HUES48 (cell line): ENCODE measurements at regions not wholly inside any gene's neighbourhood (a gene's known extent, or its start where the extent isn't known, plus 50 kb on each side); places are given as distances from the start of the nearest gene placed in this dataset.
A peak's percentile ranks its signal among the peaks of the same experiment; 100 is the strongest.

Source experiments
- H3K27ac ChIP-seq: one replicate; pipeline ENCODE4 v1.7.0; 2013; ENCODE audit warnings: low read depth, low read length, inconsistent platforms
- H3K27me3 ChIP-seq: 2 replicates; pipeline ENCODE4 v1.6.1; 2013; ENCODE audit warnings: mild to moderate bottlenecking, low read length; ENCODE audit not compliant: control insufficient read depth, insufficient read depth
- H3K36me3 ChIP-seq: 2 replicates; pipeline ENCODE4 v1.6.1; 2013; ENCODE audit warnings: low read length; ENCODE audit not compliant: control insufficient read depth, insufficient read depth
- H3K4me1 ChIP-seq: 2 replicates; pipeline ENCODE4 v1.6.1; 2013; ENCODE audit warnings: mild to moderate bottlenecking, low read length; ENCODE audit not compliant: control insufficient read depth, insufficient read depth
- H3K4me3 ChIP-seq: 2 replicates; pipeline ENCODE4 v1.5.1; 2013; ENCODE audit warnings: mild to moderate bottlenecking, low read depth, low read length
- H3K9ac ChIP-seq: 2 replicates; pipeline ENCODE4 v1.6.1; 2013; ENCODE audit warnings: mild to moderate bottlenecking, low read depth, low read length, moderate library complexity
- H3K9me3 ChIP-seq: 2 replicates; pipeline ENCODE4 v1.6.1; 2013; ENCODE audit warnings: low read length; ENCODE audit not compliant: control insufficient read depth, insufficient read depth

DNA sequence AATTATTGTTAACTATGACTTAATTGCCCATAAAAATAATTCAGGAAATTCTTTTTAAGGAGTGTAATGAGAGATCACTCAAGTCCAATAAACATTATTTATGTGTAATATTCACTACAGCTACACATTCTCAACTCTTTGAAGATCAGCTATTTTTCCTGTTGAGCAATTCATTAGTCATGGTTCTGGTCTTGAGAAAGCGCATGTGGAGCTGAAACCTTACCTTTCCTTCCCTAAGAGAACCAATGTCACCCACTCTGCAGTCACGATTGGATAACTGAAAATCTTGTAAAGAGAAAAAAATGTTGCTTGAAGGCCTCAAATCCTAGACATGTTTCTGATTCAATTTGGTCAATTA is 736.9 kb upstream of the MARCKS start:
- Histone ChIP-seq H3K9me3 (no peaks in the 10 kb centered on the region), H3K36me3 (no peaks in the 10 kb centered on the region), H3K4me1 (peaks cover 3% of the 10 kb centered on the region; the same call in 1 of the 2 replicates), H3K27ac (no peak overlapping the region), H3K27me3 (no peaks in the 10 kb centered on the region), H3K4me3 (no peak overlapping the region), H3K9ac (no peak overlapping the region)

DNA sequence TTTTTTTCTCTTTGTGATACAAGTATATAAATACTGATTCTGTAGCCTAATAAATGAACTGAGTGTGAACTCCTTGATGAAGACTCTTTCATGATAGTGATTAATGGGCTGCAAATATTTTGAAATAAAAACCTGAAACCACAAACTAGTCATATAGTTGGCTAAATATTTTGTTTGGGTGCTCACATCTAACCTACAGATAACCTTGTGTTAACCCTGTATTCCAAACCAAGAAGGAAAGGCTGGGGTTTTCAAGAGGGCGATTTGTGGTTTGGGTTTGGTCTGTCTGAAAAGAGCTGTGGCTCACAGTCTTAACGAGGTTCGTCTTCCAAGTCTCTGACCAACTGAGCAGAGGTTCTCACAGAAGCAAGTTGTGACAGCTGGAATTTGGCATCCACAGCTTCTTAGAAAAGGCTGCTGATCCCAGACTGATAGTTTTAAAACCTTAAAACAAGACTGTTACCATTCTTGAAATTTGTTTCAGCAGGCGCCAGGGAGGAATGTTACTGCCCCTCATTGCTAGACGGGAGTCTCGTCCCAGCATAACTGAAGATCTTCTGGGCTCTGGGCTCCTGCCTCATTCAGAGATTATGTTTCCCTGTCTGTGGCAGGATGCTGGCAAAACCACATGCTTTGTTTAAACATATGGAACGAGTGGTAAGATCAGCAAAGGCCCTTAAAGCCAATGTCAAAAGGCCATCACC is 736.4 kb upstream of the MARCKS start:
- Histone ChIP-seq H3K4me1 (peaks cover 3% of the 10 kb centered on the region; the same call in 1 of the 2 replicates), H3K36me3 (no peaks in the 10 kb centered on the region), H3K27me3 (no peaks in the 10 kb centered on the region), H3K4me3 (no peak overlapping the region), H3K9ac (no peak overlapping the region), H3K9me3 (no peaks in the 10 kb centered on the region), H3K27ac (no peak overlapping the region)

- no peaks in the 10 kb centered on the region for H3K27me3 ChIP-seq
- H3K27ac ChIP-seq = no peak overlapping the region
- no peaks in the 10 kb centered on the region for H3K9me3 ChIP-seq
Observed at GRCh38 chr6:113121571-113121970, 735.6 kb upstream of the MARCKS start.

GRCh38 chr6:113122060-113122459 is 735.1 kb upstream of the MARCKS start:
- Histone ChIP-seq H3K4me1 (peaks cover 3% of the 10 kb centered on the region; the same call in 1 of the 2 replicates), H3K4me3 (no peak overlapping the region), H3K27ac (peak overlapping the region; percentile 50), H3K27me3 (no peaks in the 10 kb centered on the region), H3K9ac (no peak overlapping the region), H3K36me3 (no peaks in the 10 kb centered on the region), H3K9me3 (no peaks in the 10 kb centered on the region)

More at GRCh38 chr6:113121571-113121970, 735.6 kb upstream of the MARCKS start:
- H3K9ac ChIP-seq = no peak overlapping the region
- no peak overlapping the region for H3K4me3 ChIP-seq
- H3K4me1 ChIP-seq = peaks cover 3% of the 10 kb centered on the region; the same call in 1 of the 2 replicates
- H3K36me3 ChIP-seq = no peaks in the 10 kb centered on the region

DNA sequence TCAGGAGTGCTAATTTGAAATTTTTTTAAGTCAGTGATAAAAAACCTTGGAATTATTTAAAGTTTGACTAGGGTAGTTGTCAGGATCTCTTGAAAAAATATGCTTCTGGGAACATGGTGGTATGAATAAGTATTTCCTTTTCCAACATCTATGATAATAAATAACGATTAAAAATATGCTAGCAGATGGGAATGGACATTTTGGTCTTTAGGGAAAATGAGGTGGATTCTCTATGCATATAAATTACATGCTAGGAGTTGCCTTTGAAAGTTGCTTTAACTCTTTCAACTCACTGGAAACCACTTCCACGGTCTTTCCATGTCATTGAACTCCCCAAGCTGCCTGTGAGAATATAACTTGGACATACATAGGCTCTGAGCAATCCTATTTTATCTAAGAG is 731.5 kb upstream of the MARCKS start:
- peaks cover 3% of the 10 kb centered on the region; the same call in 1 of the 2 replicates for H3K4me1 ChIP-seq
- no peak overlapping the region for H3K4me3 ChIP-seq
- H3K9ac ChIP-seq = no peak overlapping the region
- no peaks in the 10 kb centered on the region for H3K9me3 ChIP-seq
- no peaks in the 10 kb centered on the region for H3K27me3 ChIP-seq
- no peaks in the 10 kb centered on the region for H3K36me3 ChIP-seq
- no peak overlapping the region for H3K27ac ChIP-seq

- Histone ChIP-seq H3K9me3 (no peaks in the 10 kb centered on the region), H3K36me3 (no peaks in the 10 kb centered on the region), H3K9ac (no peak overlapping the region), H3K4me3 (no peak overlapping the region), H3K27me3 (no peaks in the 10 kb centered on the region), H3K27ac (no peak overlapping the region), H3K4me1 (peaks cover 8% of the 10 kb centered on the region)
Observed at GRCh38 chr6:113127786-113128419, 729.2 kb upstream of the MARCKS start.

DNA sequence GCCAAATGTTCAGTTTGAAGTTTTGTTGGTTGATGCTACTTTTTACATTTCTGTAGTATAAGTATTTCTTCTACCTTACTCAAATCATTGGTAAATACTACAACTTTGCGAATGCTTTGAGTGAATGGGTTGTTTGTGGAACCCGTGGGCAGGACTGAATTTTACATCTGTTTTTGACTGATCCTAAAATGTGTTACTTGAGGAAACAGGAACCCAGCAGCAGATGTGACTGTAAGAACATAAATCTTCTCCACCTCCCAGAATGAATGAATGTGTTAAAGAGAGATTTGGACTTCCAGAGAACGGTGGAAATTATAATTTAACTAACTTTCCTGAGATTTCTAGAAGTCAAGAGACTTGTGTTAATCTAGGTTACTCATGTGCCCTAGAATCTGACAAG is 728.5 kb upstream of the MARCKS start:
- Histone ChIP-seq H3K27ac (no peak overlapping the region), H3K4me3 (no peak overlapping the region), H3K36me3 (no peaks in the 10 kb centered on the region), H3K27me3 (no peaks in the 10 kb centered on the region), H3K4me1 (peaks cover 8% of the 10 kb centered on the region), H3K9ac (no peak overlapping the region), H3K9me3 (no peaks in the 10 kb centered on the region)

DNA sequence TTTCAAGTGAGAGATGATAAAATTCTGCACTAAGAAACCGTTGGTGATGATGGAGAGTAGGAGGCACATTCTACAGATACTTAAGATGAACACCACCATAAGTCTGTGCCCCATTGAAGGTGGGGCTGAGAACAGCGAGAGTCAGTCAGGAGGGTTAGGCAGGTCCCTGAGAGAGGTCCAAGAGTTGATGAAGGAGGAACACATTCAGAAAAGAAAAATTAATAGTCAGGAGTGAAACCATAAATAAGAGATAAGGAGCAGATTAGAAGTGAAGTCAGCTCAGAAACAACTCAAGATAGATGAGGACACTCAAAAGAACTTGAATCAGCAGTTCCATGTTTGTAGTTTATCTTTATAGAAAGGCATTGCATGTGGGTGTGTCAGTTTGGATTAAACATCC is 727.2 kb upstream of the MARCKS start:
- Histone ChIP-seq H3K4me3 (no peak overlapping the region), H3K9me3 (no peaks in the 10 kb centered on the region), H3K27me3 (no peaks in the 10 kb centered on the region), H3K27ac (no peak overlapping the region), H3K4me1 (peaks cover 8% of the 10 kb centered on the region), H3K36me3 (no peaks in the 10 kb centered on the region), H3K9ac (no peak overlapping the region)

- no peaks in the 10 kb centered on the region for H3K27me3 ChIP-seq
- H3K4me3 ChIP-seq = no peak overlapping the region
- no peaks in the 10 kb centered on the region for H3K36me3 ChIP-seq
- H3K4me1 ChIP-seq = no peaks in the 10 kb centered on the region
- H3K27ac ChIP-seq = no peak overlapping the region
- no peak overlapping the region for H3K9ac ChIP-seq
- no peaks in the 10 kb centered on the region for H3K9me3 ChIP-seq
Observed at GRCh38 chr6:113137426-113137825, 719.7 kb upstream of the MARCKS start.

- no peaks in the 10 kb centered on the region for H3K4me1 ChIP-seq
- H3K27me3 ChIP-seq = no peaks in the 10 kb centered on the region
- no peaks in the 10 kb centered on the region for H3K36me3 ChIP-seq
- H3K4me3 ChIP-seq = no peak overlapping the region
- H3K27ac ChIP-seq = no peak overlapping the region
- no peak overlapping the region for H3K9ac ChIP-seq
- H3K9me3 ChIP-seq = no peaks in the 10 kb centered on the region
Observed at GRCh38 chr6:113140721-113141120, 716.4 kb upstream of the MARCKS start.

GRCh38 chr6:113141901-113142300 is 715.2 kb upstream of the MARCKS start:
- Histone ChIP-seq H3K4me1 (no peaks in the 10 kb centered on the region), H3K36me3 (no peaks in the 10 kb centered on the region), H3K9ac (no peak overlapping the region), H3K9me3 (no peaks in the 10 kb centered on the region), H3K4me3 (no peak overlapping the region), H3K27ac (no peak overlapping the region), H3K27me3 (no peaks in the 10 kb centered on the region)
